ENCODE measurements at regions not wholly inside any gene's neighbourhood (a gene's known extent, or its start where the extent isn't known, plus 50 kb on each side); places are given as distances from the start of the nearest gene placed in this dataset.

- TF ChIP-seq CTCF (IDR thresholded peaks at IDR 0.05; ENCODE audit: low read length) (no peak), EZH2 (optimal IDR thresholded peaks at IDR 0.05; ENCODE audit: low read depth, low read length) (no peak), EZH2phosphoT487 (IDR thresholded peaks at IDR 0.05; ENCODE audit: low read length) (no peak)
Measured at GRCh38 chr4:179583221-179583620, 2141.0 kb upstream of the AGA start.

All from MM.1S (cell line).